ENCODE measurements at regions not wholly inside any gene's neighbourhood (a gene's known extent, or its start where the extent isn't known, plus 50 kb on each side); places are given as distances from the start of the nearest gene placed in this dataset.
"Not testable (repeated sequence)": the region's sequence is repeated elsewhere in the genome, so short reads cannot be mapped to it uniquely, and the experiment has no call there.

GRCh38 chr14:38973083-38973700 is 129.8 kb downstream of the SEC23A start:
- no peak for DNase-seq (ENCODE audit: low read depth, low spot score)

DNA sequence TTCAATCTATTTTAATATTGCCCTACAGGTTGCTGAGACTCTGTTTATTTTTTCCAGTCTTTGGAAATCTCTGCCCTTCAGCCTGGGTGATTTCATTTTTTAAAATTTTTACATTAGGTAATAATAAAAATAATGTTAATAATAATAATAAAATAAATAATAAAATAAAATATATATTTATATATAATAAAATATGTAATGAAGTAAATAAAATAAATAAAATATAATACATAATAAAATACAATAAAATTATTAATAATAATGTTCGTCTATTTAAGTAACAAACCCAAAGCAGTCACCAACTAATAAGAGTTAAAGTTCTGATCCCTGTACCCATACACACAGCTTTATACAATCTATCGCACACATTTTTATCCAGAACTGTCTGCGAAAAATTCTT is 130.5 kb downstream of the SEC23A start:
- no peak for DNase-seq (ENCODE audit: low read depth, low spot score)

DNA sequence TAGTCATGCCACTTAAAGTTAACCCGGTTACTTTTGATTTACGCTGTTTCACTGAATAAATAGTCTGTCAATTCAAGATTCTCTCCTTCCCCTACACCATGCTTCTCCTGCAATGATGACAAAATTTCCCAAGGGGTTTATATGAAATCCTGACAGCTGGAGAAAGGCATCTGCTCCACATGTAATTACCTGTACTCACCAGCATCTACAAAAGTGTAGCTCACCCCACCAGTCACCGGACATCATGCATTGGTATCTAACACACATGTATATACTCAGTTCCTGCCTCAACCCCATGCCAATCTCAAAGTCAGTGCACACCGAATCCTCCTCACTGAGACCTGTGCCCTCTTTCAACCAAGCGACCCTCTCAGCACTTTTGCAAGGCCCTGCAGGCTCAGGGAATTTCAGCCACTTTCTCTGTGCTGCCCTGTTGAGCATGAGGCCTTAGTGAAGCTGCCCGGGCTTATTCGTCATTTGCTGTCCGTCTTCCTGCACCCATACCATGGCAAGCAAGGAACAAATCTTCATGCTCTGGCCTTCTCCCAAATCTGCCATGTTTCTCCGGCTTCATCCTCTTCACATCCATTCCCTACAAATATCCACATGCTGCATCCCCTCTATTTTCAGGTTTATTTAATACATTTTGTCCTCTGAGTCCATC is 131.6 kb downstream of the SEC23A start:
- peak; percentile 4 for DNase-seq (ENCODE audit: low read depth, low spot score)

- DNase-seq (ENCODE audit: low read depth, low spot score) = no peak
These were observed 138.4 kb downstream of the SEC23A start for GRCh38 chr14:38964630-38965029.

- no peak for DNase-seq (ENCODE audit: low read depth, low spot score)
These were observed 142.0 kb downstream of the SEC23A start for GRCh38 chr14:38960946-38961531.

DNA sequence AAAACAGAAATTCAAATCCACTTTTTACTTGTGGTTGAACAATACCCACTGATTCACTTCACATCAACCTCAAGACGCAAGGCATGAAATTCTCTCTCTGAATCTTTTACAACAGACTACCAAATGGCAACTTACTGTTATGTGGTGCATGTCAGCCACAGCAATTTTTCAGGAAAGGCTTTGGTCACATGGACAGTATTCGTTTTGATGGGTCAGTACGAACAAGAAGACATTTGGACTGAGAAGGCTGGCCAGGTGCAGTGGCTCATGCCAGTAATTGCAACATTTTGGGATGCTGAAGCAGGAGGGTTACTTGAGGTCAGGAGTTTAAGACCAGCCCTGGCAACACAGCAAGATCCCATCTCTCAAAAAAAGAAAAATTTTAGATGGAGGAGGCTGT is 144.0 kb downstream of the SEC23A start:
- no peak for DNase-seq (ENCODE audit: low read depth, low spot score)

- no peak for DNase-seq (ENCODE audit: low read depth, low spot score)
These were observed 144.4 kb downstream of the SEC23A start for GRCh38 chr14:38958589-38958988.

- no peak for DNase-seq (ENCODE audit: low read depth, low spot score)
These were observed 151.6 kb downstream of the SEC23A start for GRCh38 chr14:38951451-38951850.

GRCh38 chr14:38950676-38951075 is 152.4 kb downstream of the SEC23A start:
- DNase-seq (ENCODE audit: low read depth, low spot score) = peak; percentile 29

- no peak for DNase-seq (ENCODE audit: low read depth, low spot score)
These were observed 154.5 kb downstream of the SEC23A start for GRCh38 chr14:38948576-38948975.

DNA sequence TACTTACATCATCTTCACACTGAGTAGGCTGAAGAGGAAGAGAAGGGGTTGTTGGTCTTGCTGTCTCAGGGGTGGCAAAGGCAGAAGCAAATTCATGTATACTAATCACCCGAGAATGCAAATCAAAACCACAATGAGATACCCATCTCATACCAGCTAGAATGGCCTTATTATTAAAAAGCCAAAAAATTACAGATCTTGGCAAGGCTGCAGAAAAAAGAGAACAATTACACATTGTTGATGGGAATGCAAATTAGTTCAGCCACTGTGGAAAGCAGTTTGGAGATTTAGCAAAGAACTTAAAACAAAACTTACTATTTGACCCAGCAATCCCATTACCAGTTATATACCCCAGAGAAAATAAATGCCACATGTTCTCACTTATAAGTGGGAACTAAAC is 154.9 kb downstream of the SEC23A start:
- no peak for DNase-seq (ENCODE audit: low read depth, low spot score)

DNA sequence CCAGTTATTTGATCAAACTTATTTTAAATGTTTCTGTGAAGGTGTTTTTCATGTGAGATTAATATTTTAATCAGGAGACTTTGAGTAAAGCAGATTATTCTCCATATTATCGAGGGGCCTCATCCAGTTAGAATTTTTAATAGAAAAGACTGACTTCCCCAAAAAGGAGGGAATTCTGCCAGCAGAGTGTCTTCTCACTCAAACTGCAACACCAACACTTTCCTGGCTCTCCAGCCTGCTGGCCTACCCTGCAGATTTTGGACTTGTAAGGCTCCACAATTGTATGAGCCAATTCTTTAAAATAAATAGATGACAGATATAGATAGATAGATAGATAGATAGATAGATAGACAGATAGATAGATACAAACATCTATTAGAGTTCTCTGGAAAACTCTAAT is 155.7 kb downstream of the SEC23A start:
- DNase-seq (ENCODE audit: low read depth, low spot score) = no peak

GRCh38 chr14:38944691-38945090 is 158.3 kb downstream of the SEC23A start:
- DNase-seq (ENCODE audit: low read depth, low spot score) = no peak

GRCh38 chr14:38941488-38941887 is 161.5 kb downstream of the SEC23A start:
- no peak for DNase-seq (ENCODE audit: low read depth, low spot score)

DNA sequence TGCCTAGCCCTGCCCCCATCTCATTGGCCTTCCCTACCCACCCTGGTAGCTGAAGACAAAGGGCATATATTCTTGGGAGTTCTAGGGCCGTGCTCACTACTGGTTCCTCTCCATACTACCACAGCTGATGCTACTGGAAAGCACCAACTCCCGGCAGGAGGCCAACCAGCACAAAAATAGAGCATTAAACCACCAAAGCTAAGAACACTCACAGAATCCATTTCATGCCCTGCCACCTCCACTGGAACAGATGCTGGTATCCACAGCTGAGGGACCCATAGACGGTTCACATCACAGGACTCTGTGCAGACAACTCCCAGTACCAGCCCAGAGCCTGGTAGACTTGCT is 170.4 kb downstream of the SEC23A start:
- DNase-seq (ENCODE audit: low read depth, low spot score) = not testable (repeated sequence)

DNA sequence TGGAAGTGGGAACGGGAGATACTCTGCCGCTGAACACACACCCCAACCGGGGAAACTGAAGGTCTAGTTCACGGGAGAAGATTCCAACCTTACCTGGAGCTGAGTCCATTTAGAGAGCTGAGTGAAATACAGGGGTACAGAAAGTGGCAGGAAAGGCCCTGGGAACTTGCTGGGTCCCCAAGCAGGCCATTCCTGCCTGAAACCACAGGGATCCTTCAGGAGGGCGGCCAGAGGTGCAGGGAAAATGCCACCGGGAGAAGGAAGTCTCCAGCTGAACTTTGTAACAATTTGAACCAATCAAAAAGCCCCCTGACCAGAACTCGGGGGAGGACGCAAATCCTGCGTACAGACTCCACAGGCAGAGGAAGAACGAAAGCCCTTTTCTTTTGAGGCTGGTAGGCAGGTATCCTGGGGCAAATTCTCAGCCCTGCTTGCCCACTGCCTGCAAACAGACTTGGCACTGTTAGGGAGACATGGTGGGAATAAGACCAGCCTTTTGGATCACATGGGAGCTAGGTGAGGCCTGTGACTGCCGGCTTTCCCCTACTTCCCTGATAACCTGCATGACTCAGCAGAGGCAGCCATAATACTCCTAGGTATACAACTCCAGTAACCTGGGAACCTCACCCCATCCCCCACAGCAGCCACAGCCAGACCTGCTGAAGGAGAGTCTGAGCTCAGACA is 170.9 kb downstream of the SEC23A start:
- peak; percentile 46 for DNase-seq (ENCODE audit: low read depth, low spot score)

DNA sequence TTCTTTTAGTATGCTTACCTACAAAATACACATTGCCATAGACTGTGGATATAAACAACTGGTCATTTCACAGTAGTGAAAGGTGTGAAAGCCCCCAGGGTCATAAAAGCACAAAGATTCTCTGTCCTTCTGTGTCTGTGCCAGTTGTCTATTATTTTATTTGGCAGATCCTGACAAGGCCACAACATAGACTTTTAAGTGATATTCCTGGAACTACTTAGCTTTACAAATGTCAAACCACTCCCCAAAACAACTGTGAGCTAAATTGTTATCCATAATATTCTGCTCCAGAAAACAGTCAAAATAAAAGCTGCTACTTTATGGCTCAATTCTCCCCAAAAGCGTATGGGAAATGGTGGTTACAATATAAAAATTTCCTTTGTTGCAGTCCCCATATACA is 172.1 kb downstream of the SEC23A start:
- no peak for DNase-seq (ENCODE audit: low read depth, low spot score)

DNA sequence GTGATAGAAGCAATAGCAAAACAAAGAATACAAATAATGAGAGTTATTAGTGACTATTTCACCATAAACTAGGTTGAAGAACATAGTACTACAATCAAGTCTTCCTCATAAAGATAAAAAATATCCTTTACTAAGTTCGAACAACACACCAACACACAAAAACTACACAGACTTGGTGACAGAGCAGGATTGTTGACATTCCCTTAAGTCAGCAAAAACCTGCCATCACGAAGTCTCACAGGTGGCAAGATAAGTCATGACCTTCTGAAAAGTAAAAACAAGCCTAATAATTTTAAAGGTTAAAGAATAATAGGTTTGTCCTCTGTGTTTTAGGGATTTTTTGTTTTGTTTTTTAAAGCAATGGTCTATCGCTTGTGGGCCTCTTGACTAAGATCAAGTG is 173.0 kb downstream of the SEC23A start:
- no peak for DNase-seq (ENCODE audit: low read depth, low spot score)

GRCh38 chr14:38929416-38929815 is 173.6 kb downstream of the SEC23A start:
- DNase-seq (ENCODE audit: low read depth, low spot score) = no peak

GRCh38 chr14:38921893-38922292 is 181.1 kb downstream of the SEC23A start:
- DNase-seq (ENCODE audit: low read depth, low spot score) = not testable (repeated sequence)

DNA sequence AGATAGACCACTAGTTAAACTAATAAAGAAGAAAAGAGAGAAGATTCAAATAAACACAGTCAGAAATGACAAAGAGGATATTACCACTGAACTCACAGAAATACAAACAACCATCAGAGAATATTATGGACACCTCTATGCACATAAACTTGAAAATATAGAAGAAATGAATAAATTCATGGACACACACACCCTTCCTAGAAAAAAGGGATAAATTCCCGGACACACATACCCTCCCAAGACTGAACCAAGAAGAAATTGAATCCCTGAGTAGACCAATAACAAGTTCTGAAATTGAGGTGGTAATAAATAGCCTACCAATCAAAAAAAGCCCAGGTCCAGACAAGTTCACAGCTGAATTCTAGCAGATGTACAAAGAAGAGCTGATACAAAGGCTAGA is 187.9 kb downstream of the SEC23A start:
- no peak for DNase-seq (ENCODE audit: low read depth, low spot score)

DNA sequence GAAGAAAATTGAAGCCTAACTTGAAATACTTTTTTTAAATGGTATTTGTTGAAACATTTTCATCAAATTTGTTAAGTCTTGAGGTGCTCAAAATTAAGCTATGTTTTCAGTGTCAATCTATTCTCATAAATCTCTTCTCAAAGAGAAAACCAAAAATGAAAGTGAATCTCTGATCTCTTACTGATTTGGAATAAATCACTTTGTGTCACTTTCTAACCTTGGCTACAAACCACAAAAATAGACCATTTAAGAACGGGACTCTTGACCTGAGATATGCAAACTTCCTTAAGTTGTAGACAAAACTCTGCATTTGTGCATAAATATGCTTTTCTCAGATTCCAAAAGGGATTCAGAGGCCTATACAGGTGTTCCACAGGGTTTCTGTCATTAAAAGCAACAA is 192.9 kb downstream of the SEC23A start:
- no peak for DNase-seq (ENCODE audit: low read depth, low spot score)

GRCh38 chr14:38904959-38905358 is 198.1 kb downstream of the SEC23A start:
- no peak for DNase-seq (ENCODE audit: low read depth, low spot score)

Data from ELF-1 (cell line).